Activated CD8-positive, alpha-beta memory T cell treated with anti-CD3 and anti-CD28 coated beads for 48 hours (primary cell): ENCODE measurements at regions not wholly inside any gene's neighbourhood (a gene's known extent, or its start where the extent isn't known, plus 50 kb on each side); places are given as distances from the start of the nearest gene placed in this dataset.

Experiments
- DNase-seq, 3 experiments: peaks; one replicate each; pipeline ENCODE4 v3.0.0-alpha.2; 2020; ENCODE audit warnings: low read depth in 2 of 3, low spot score in 2 of 3

- no peak for DNase-seq
These were observed 327.6 kb downstream of the FGF9 start for GRCh38 chr13:21998279-21998990.

GRCh38 chr13:21999666-22000065 is 328.8 kb downstream of the FGF9 start:
- DNase-seq: no peak

- DNase-seq: no peak
These were observed 329.3 kb downstream of the FGF9 start for GRCh38 chr13:22000191-22000590.

GRCh38 chr13:22001336-22001735 is 330.5 kb downstream of the FGF9 start:
- DNase-seq: no peak

GRCh38 chr13:22002893-22003292 is 332.0 kb downstream of the FGF9 start:
- DNase-seq: no peak

GRCh38 chr13:22009500-22009899 is 338.6 kb downstream of the FGF9 start:
- DNase-seq: no peak

GRCh38 chr13:22009937-22010336 is 339.1 kb downstream of the FGF9 start:
- no peak for DNase-seq

- no peak for DNase-seq
These were observed 341.8 kb downstream of the FGF9 start for GRCh38 chr13:22012686-22013085.

- DNase-seq: no peak
These were observed 343.6 kb downstream of the FGF9 start for GRCh38 chr13:22014469-22014868.

- DNase-seq: no peak
These were observed 346.4 kb downstream of the FGF9 start for GRCh38 chr13:22017226-22017625.

GRCh38 chr13:22018076-22018835 is 347.4 kb downstream of the FGF9 start:
- DNase-seq: no peak

GRCh38 chr13:22018836-22019210 is 347.9 kb downstream of the FGF9 start:
- no peak for DNase-seq

- no peak for DNase-seq
These were observed 353.6 kb downstream of the FGF9 start for GRCh38 chr13:22024381-22024994.

- DNase-seq: no peak
These were observed 356.7 kb downstream of the FGF9 start for GRCh38 chr13:22027566-22027965.

GRCh38 chr13:22028831-22029230 is 358.0 kb downstream of the FGF9 start:
- no peak for DNase-seq

GRCh38 chr13:22030321-22030720 is 359.4 kb downstream of the FGF9 start:
- DNase-seq: no peak

- no peak for DNase-seq
These were observed 360.9 kb downstream of the FGF9 start for GRCh38 chr13:22031702-22032286.

GRCh38 chr13:22032905-22033304 is 362.0 kb downstream of the FGF9 start:
- no peak for DNase-seq

- DNase-seq: no peak
These were observed 369.1 kb downstream of the FGF9 start for GRCh38 chr13:22039961-22040360.

- DNase-seq: no peak
These were observed 370.0 kb downstream of the FGF9 start for GRCh38 chr13:22040810-22041364.

- DNase-seq: no peak
These were observed 370.9 kb downstream of the FGF9 start for GRCh38 chr13:22041741-22042140.
